Fibroblast of the conjunctiva (primary cell): ENCODE measurements at regions not wholly inside any gene's neighbourhood (a gene's known extent, or its start where the extent isn't known, plus 50 kb on each side); places are given as distances from the start of the nearest gene placed in this dataset.
"Not testable (repeated sequence)": the region's sequence is repeated elsewhere in the genome, so short reads cannot be mapped to it uniquely, and the experiment has no call there.

Source experiments
- DNase-seq: peaks from one replicate; pipeline ENCODE4 v3.0.0-alpha.2; 2010; ENCODE audit warnings: low read depth

- DNase-seq = no peak
These were observed 54.0 kb downstream of the MAP10 start for GRCh38 chr1:232859216-232859615.

GRCh38 chr1:232861107-232861506 lies 55.9 kb downstream of the MAP10 start:
- no peak for DNase-seq

DNA sequence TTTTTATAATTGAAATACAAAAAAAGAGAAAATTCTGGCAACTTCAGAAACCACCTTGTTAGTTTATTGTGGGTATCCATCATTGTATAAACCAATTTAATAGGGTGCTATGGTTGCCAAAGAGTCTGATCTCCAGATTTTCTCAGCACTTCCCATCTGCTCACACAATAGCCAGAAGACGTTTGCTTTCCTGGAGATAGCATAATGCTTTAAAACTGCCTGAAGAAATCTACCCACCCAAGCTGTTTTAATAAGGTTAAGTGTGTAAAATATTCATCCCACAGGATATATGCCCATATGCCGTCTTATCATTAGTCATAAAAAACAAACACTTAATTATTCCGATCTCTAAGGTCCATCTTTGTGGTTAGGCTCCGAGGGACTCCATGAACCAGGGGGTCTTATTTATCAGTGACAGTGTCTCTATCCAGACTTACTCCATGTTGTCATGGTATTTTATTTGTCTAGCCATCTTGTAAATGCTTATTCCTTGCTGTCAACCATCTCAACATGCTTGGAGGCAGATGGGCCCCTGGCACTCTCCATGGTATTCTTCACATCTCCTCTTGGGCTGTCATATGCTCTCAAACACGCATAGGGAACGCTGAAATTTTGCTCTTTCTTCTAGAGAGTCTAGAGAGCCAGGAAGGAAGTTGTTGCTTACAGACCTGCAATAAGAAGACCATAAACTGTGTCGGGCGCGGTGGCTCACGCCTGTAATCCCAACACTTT lies 58.5 kb downstream of the MAP10 start:
- DNase-seq = no peak

GRCh38 chr1:232865102-232865931 lies 60.1 kb downstream of the MAP10 start:
- no peak for DNase-seq

DNA sequence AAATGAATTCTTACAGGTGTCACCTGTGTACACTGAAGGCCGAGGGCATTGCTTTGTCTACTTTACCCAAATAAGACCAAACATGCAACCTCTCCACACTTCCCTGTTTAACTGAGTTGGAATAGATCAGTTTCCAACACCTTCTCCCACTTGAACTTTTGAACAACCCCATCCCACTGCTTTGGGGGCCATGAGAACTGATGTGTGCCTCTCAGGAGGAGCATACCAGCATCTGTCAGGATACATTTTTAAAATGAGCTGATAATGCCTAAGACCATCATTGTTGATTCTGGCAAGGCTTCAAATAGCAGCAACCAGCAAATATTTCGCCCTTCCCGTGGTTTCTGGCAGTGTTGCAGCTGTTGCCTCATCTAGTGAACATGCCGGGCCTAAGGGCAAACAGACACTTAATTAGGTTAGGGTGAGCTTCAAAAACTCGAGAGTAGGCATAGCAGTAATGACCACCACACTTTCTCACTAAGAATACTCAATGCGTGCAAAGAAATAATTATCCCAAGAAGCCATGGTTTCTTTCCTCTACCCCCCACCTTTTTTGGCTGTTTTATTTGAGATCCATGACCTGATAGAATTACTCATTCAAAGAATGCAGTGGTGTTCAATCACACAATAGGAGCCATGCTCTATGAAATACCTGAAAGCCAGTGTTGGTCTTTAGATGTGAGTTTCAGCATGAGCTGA lies 63.7 kb downstream of the MAP10 start:
- peak; percentile 81 for DNase-seq

- DNase-seq = not testable (repeated sequence)
These were observed 66.2 kb downstream of the MAP10 start for GRCh38 chr1:232871291-232871969.

- DNase-seq = no peak
These were observed 67.1 kb downstream of the MAP10 start for GRCh38 chr1:232872284-232872683.

DNA sequence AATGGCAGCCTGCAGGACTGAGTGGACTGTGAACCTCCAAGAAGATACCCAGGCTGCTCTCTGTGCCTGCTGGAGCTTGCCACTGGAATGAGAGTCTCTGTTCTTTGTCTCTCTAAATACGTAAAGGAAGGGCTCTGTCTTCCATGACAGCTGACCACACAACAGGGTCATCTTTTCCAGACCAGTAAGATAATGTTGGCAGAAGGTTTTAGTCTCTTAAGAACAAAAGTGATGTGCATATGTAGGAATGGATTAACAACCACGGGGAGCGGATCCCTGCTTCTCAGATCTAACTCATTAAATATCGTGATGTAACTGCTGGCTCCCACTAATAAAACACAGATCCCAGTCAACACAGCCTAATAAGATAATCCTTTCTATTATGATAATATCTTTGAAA lies 67.5 kb downstream of the MAP10 start:
- no peak for DNase-seq

DNA sequence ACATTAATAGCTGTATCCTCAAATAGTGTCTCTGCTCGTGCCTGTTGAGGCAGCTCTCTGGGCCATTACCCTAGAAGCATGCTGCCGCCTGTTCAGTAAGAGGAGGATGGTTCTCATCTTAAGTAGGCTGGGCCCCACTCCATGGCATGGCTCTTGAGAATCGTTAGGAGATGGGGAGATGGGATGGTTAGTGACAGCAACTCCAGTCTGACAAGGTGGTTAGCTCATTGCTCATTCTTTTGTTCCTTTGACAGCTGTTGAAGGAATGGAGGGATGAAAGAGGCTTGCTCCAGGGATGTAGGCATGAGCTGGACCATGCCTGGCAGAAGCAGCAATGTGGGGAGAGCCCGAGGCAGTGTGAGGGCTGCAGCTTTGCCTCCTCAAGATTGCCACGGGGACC lies 68.2 kb downstream of the MAP10 start:
- DNase-seq = no peak

GRCh38 chr1:232873931-232874330 lies 68.7 kb downstream of the MAP10 start:
- no peak for DNase-seq

- DNase-seq = no peak
These were observed 70.3 kb downstream of the MAP10 start for GRCh38 chr1:232875536-232875935.

- no peak for DNase-seq
These were observed 71.5 kb downstream of the MAP10 start for GRCh38 chr1:232876506-232877364.

GRCh38 chr1:232877365-232878028 lies 72.3 kb downstream of the MAP10 start:
- DNase-seq = no peak

DNA sequence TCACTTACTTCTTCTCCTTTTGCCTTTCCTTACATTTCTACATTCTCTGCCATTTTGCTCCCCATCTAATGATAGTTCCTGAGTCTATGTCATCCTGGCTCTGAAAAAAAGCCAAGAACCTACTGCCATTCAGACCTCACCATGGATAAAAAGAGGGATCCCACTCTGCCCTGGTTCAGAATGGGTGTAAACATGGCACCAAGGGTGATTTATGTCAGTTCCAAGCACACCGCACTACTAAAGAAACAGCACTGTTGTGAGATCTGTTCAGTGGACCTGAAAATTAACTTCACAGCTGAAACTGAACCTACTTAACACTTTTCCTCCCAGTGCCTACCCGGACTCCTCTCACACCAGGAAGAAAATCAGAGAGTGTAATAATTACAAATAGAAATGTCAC lies 72.3 kb upstream of the NTPCR start:
- DNase-seq = no peak

DNA sequence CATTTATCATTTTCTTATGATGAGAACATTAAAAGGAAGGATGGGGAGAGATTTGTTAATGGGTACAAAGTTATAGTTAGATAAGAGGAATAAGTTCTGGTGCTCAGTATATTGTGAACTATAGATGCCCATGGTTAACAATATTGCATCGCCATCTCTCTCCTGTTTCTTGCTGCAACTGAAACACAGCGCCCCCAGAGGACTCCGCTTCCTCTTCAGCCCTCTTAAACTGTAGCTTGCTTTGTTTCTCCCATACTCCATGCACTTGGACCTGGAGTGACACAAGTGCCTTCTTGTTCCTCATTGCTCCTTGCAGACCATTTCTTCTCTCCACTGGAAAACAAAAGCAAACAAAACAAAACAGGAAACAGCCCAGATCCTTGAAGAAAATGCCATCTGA lies 70.1 kb upstream of the NTPCR start:
- DNase-seq = peak; percentile 16

DNA sequence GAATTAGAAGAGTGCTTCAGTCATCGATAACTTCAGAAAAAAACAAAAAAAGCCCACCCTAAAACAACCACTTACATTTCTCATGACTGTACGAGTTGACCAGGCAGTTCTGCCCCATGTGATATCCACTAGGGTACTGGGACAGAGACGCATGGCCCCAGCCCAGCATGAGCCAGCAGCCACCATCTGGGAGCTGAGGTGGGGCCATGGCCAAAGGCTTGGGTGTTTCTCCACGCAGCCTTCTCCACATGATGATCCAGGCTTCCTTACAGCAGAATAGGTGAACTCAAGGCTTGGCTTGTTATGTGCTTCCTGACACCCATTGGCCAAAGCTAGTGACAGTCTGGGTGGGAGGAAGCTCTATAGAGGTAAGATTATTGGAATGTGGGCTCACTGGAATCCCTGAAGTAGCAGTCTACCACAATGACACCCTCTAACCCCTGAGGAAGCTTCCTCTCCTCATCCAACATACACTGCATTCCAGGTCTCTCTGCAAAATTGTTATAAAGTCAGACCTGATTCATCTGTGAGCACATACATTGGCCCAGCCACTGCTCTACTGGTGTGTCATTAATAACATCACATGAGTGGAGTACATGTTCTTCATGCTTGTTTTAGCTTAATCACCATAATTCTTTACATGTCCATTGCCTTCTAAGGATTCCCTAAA lies 66.3 kb upstream of the NTPCR start:
- no peak for DNase-seq

- no peak for DNase-seq
These were observed 64.1 kb upstream of the NTPCR start for GRCh38 chr1:232886271-232886670.

DNA sequence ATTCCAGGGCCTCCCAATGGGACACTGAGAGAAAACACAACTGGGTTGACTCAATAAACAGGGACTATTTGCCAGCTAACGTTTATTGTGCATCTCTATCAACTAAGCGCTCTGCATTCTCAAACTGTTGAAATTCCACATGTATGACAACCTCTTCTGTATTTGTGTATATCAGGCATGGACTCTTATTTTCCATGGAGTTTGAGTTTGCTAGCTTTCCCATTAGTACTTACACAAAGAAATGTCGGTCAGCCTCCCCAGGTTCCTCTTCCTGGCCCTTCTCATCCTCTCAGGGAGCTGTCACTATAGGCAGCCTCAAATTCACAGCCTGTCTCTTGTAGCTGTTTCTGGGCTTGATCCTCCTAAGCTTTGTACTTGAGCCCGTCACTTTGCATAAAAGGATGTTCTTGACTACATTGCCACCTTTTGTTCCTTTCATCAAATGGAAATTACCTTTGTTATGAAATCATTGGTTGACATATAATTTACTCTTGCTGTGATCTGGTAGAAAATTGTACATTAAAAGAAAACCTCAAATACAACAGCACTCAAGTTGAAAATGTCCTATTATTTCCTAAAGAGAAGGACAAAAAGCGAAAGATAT lies 60.0 kb upstream of the NTPCR start:
- DNase-seq = no peak

DNA sequence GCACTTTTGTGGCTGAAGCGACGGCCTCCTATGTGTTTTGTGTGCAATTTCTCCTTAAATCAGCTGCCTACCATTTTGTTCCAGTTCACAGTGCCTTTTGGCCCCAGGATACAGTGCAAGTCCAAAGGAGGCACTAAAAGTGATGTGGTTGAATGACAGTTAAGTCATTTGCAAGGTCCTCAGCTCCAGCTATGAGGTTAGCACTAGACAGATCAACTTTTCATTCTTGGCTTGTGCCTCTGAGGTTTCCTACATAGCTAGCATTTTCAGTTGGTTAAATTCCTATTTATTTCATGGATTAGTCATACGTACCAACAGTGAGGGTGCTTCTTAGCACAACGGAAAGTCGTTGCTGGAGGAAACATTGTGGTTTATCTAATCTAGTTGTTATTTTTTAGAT lies 59.3 kb upstream of the NTPCR start:
- DNase-seq = peak; percentile 46
